GM12874 (cell line): ENCODE measurements at regions not wholly inside any gene's neighbourhood (a gene's known extent, or its start where the extent isn't known, plus 50 kb on each side); places are given as distances from the start of the nearest gene placed in this dataset.

Experiments
- CTCF ChIP-seq: IDR thresholded peaks from 2 replicates; pipeline ENCODE4 v1.5.1; 2011; ENCODE audit warnings: low read depth, mild to moderate bottlenecking, control low read depth, low read length, moderate library complexity; ENCODE audit not compliant: insufficient read depth

DNA sequence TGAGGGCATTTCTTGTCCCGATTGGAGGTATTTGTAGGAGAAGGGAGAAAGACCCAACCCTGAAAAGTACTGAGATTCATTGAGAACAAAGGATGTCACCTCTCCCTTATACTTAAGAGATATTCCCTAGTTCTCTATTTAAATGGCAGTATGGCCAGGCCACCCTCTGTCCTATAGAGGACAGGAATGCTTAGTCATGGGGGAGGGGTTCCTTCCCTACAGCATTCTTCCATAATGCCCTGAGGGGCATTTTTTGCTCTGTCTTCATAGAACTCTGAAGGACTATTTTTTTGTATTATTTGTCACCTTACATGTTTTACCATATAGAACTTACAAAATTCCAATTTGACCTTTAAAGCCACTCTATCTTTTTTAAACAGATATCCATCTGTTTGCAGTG is 176.3 kb downstream of the TMEM161B start:
- TF ChIP-seq CTCF: no peak

DNA sequence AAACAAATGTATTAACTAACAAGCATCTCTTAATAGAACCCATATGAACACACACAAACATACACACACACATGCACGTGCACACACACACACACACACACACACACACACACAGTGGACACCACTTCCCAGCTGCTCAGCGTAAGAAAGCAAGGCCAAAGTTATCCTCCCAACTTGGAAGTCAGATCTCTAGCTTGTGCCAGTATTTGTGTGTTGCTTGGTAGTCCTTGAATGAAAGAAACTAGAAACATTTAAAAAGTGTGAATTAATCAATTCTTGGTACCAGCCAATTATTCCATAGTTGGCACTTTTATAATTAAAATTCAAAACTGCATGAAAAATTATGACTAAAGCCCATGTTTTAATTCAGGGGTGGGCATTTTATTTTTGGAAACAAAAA is 178.1 kb downstream of the TMEM161B start:
- no peak for TF ChIP-seq CTCF

- no peak for TF ChIP-seq CTCF
Measured at GRCh38 chr5:88089719-88090390, 178.8 kb downstream of the TMEM161B start.

DNA sequence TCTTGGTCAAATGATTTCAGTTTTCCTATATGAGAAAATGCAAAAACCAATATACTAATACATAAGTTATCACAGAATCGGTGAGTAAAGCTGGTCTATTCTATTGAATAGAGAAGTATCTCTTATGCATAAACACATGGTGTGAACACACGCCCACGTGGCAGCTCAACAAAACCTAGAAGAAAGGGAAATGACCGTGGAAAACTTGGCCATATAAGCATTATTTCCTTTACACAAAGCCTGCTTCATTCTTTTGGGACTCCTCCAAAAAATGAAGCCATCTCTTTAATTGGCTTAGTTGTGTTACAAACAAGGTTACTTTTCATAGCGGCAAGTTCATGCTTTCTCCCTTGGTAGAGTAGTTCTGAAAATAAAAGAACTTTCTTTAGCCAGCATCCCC is 183.2 kb downstream of the TMEM161B start:
- TF ChIP-seq CTCF: no peak

GRCh38 chr5:88081877-88082276 is 186.8 kb downstream of the TMEM161B start:
- TF ChIP-seq CTCF: no peak

GRCh38 chr5:88063813-88064212 is 204.8 kb downstream of the TMEM161B start:
- TF ChIP-seq CTCF: no peak

DNA sequence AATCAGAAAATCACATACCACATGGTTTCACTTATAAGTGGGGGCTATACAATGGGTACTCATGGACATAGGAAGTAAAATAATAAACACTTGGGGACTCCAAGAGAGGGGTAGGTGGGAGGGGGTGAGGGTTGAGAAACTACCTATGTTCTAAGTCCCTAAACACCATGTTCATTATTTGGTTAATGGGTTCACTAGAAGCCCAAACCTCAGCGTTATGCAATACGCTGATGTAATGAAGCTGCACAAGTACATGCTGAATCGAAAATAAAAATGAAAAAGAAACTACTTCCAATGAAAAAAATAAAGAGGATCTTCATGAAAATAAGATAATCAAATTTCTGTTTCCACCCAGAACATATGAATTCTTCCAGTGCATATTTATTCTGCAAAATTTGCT is 208.5 kb downstream of the TMEM161B start:
- no peak for TF ChIP-seq CTCF
